ENCODE measurements at regions not wholly inside any gene's neighbourhood (a gene's known extent, or its start where the extent isn't known, plus 50 kb on each side); places are given as distances from the start of the nearest gene placed in this dataset.
"Not testable (repeated sequence)": the region's sequence is repeated elsewhere in the genome, so short reads cannot be mapped to it uniquely, and the experiment has no call there.

GRCh38 chr17:74128456-74129211 lies 74.8 kb upstream of the RPL38 start:
- no peak for DNase-seq
- TF ChIP-seq CTCF (IDR thresholded peaks at IDR 0.05) = no peak
- no peak for TF ChIP-seq POLR2A (IDR thresholded peaks at IDR 0.05)
- intact Hi-C loops (cut with DNase I) = no loop called here
- no peak overlapping the region for H3K27ac ChIP-seq
- peaks cover 0 to 94% (median 1%) of the 10 kb centered on the region in 4 donors for H3K27me3 ChIP-seq
- H3K9me3 ChIP-seq = no peaks in the 10 kb centered on the region
- peaks cover 0 to 4% (median 0%) of the 10 kb centered on the region in 3 donors for H3K4me1 ChIP-seq
- no peaks in the 10 kb centered on the region for H3K36me3 ChIP-seq
- WGBS, 2 donors = 67 to 72% methylated on average over 8 to 10 of the region's 10 CpGs
- no peak overlapping the region for H3K4me3 ChIP-seq

GRCh38 chr17:74129800-74130199 lies 73.7 kb upstream of the RPL38 start:
- H3K9me3 ChIP-seq; H3K4me1 ChIP-seq; H3K36me3 ChIP-seq; DNase-seq; H3K4me3 ChIP-seq; intact Hi-C loops (cut with DNase I); H3K27ac ChIP-seq: not testable (repeated sequence)
- peaks cover 0 to 92% (median 1%) of the 10 kb centered on the region in 4 donors for H3K27me3 ChIP-seq
- 60 to 62% methylated on average over 5 of the region's 6 CpGs for WGBS, 2 donors

- H3K27me3 ChIP-seq = peaks cover 0 to 88% (median 1%) of the 10 kb centered on the region in 4 donors
- no peaks in the 10 kb centered on the region for H3K36me3 ChIP-seq
- no peak for DNase-seq
- WGBS, 2 donors = 64 to 73% methylated on average over 13 to 14 of the region's 14 CpGs
- H3K27ac ChIP-seq = no peak overlapping the region
- no peaks in the 10 kb centered on the region for H3K9me3 ChIP-seq
- no peak overlapping the region for H3K4me3 ChIP-seq
- H3K4me1 ChIP-seq = peaks cover 0 to 4% (median 0%) of the 10 kb centered on the region in 3 donors
- TF ChIP-seq CTCF (IDR thresholded peaks at IDR 0.05) (no peak), POLR2A (IDR thresholded peaks at IDR 0.05) (no peak)
- intact Hi-C loops (cut with DNase I) = no loop called here
Observed at GRCh38 chr17:74130276-74130675, 73.2 kb upstream of the RPL38 start.

GRCh38 chr17:74130841-74131240 lies 72.6 kb upstream of the RPL38 start:
- peaks cover 0 to 88% (median 1%) of the 10 kb centered on the region in 4 donors for H3K27me3 ChIP-seq
- 61 to 66% methylated on average over 4 to 7 of the region's 8 CpGs for WGBS, 2 donors
- DNase-seq = no peak
- intact Hi-C loops (cut with DNase I) = no loop called here
- no peaks in the 10 kb centered on the region for H3K36me3 ChIP-seq
- no peak overlapping the region for H3K4me3 ChIP-seq
- no peaks in the 10 kb centered on the region for H3K9me3 ChIP-seq
- no peak for TF ChIP-seq POLR2A (IDR thresholded peaks at IDR 0.05)
- H3K4me1 ChIP-seq = peaks cover 0 to 4% (median 0%) of the 10 kb centered on the region in 3 donors
- H3K27ac ChIP-seq = no peak overlapping the region

- Histone ChIP-seq H3K36me3 (no peaks in the 10 kb centered on the region), H3K27ac (no peak overlapping the region), H3K9me3 (no peaks in the 10 kb centered on the region), H3K27me3 (peaks cover 0 to 86% (median 1%) of the 10 kb centered on the region in 4 donors), H3K4me3 (no peak overlapping the region), H3K4me1 (no peaks in the 10 kb centered on the region)
- 64 to 70% methylated on average over 6 of the region's 6 CpGs for WGBS, 2 donors
- no peak for DNase-seq
- TF ChIP-seq CTCF (IDR thresholded peaks at IDR 0.05) (no peak), POLR2A (IDR thresholded peaks at IDR 0.05) (no peak)
- intact Hi-C loops (cut with DNase I) = no loop called here
Observed at GRCh38 chr17:74132354-74132753, 71.1 kb upstream of the RPL38 start.

- DNase-seq = no peak
- Histone ChIP-seq H3K4me1 (no peaks in the 10 kb centered on the region), H3K36me3 (no peaks in the 10 kb centered on the region), H3K4me3 (no peak overlapping the region), H3K27me3 (peaks cover 0 to 88% (median 1%) of the 10 kb centered on the region in 4 donors), H3K27ac (no peak overlapping the region), H3K9me3 (no peaks in the 10 kb centered on the region)
- intact Hi-C loops (cut with DNase I) = no loop called here
- TF ChIP-seq POLR2A (IDR thresholded peaks at IDR 0.05) = no peak
- no peak for TF ChIP-seq CTCF (IDR thresholded peaks at IDR 0.05)
- WGBS, 2 donors = 81 to 82% methylated on average over 19 to 22 of the region's 22 CpGs
Observed at GRCh38 chr17:74133740-74134139, 69.7 kb upstream of the RPL38 start.

GRCh38 chr17:74134234-74134633 lies 69.2 kb upstream of the RPL38 start:
- H3K9me3 ChIP-seq; H3K36me3 ChIP-seq; H3K4me3 ChIP-seq; DNase-seq; H3K27ac ChIP-seq; H3K4me1 ChIP-seq; intact Hi-C loops (cut with DNase I): not testable (repeated sequence)
- peaks cover 0 to 84% (median 1%) of the 10 kb centered on the region in 4 donors for H3K27me3 ChIP-seq
- 84 to 94% methylated on average over 5 of the region's 5 CpGs for WGBS, 2 donors

Data from esophagus squamous epithelium (tissue), 5 donors.